RWPE1 (cell line): ENCODE measurements at regions not wholly inside any gene's neighbourhood (a gene's known extent, or its start where the extent isn't known, plus 50 kb on each side); places are given as distances from the start of the nearest gene placed in this dataset.

Experiments
- CTCF ChIA-PET: fragments of 350-600 bp; sonication (Branson Sonifier 250); formaldehyde crosslinking; extraction: SDS; loops from one replicate; lab custom pipeline; 2021; lab: Yijun Ruan, JAX
- POLR2A ChIA-PET: fragments of 400-600 bp; formaldehyde crosslinking; extraction: SDS; loops from one replicate; lab custom pipeline; 2020; ENCODE audit warnings: antibody characterized with exemption; ENCODE audit not compliant: low non-redundant PET; lab: Yijun Ruan, JAX
- DNase-seq: peaks from one replicate; pipeline ENCODE4 v3.0.0; 2012; ENCODE audit warnings: low spot score
- H3K27ac ChIP-seq: fragments of 450-650 bp; 2 replicates; pipeline ENCODE4 v1.5.1; 2017
- CTCF ChIP-seq: fragments of 450-650 bp; conservative IDR thresholded peaks from 2 replicates; pipeline ENCODE4 v1.5.1; 2017; ENCODE audit warnings: low read depth, mild to moderate bottlenecking

GRCh38 chr4:128600996-128601871 is 208.3 kb upstream of the JADE1 start:
- ChIA-PET POLR2A (interaction anchor here (0.5 kb wide), 1 partner anchor 26 kb away, joined by 3 read pairs; no protein-coding TSS in a partner anchor), CTCF (interaction anchor here (0.6 to 0.7 kb wide), 2 partner anchors 234 to 318 kb away, joined by 3 to 4 read pairs; no protein-coding TSS in a partner anchor)
- H3K27ac ChIP-seq = peak overlapping the region; percentile 96
- DNase-seq = peak; percentile 83
- no peak for TF ChIP-seq CTCF

- TF ChIP-seq CTCF = no peak
- CTCF ChIA-PET = interaction anchor here (0.6 to 0.7 kb wide), 2 partner anchors 235 to 318 kb away, joined by 3 to 4 read pairs; no protein-coding TSS in a partner anchor
- POLR2A ChIA-PET = no interaction called here
- no peak for DNase-seq
- peak overlapping the region; percentile 96 for H3K27ac ChIP-seq
Observed at GRCh38 chr4:128600410-128600809, 209.1 kb upstream of the JADE1 start.

DNA sequence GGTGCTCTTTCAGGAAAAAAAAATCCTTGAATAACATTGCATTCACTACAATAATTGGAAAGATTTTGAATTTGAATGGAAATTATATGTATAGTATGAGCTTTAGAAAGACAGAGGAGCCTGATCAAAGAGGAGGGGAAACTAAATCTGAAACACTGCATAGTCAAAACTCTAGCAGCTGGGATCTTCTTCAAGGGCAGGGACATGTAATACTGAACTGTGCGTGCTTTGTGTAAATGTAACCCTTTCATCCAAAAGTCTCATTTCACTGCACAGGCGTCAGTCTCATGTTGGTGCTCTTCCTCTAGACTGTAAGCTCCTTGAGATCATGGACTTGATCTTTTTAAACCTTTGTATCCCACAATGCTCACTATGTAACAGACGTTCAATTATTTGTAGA is 212.0 kb upstream of the JADE1 start:
- POLR2A ChIA-PET = no interaction called here
- CTCF ChIA-PET = interaction anchor here (0.7 to 1.2 kb wide), 2 partner anchors 10 to 114 kb away, joined by 4 read pairs; no protein-coding TSS in a partner anchor

DNA sequence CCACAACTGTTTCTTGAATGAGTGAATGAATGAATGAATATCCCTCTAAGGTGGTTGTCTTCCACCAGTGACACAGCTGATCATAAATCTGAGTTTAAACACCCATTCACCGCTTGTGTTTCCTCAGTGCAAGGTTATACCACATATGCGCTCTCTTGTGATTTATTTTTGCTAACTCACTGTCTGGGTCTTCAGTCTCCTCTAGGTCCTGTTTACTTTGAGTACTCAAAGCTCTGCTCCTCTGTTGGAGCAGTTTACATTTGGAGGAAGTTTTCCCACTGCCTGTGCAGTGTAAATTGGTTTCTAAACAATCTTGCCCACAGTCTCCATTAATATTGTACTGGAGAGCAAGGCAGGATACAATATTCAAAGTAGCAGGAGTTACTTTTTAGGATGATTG is 212.6 kb upstream of the JADE1 start:
- POLR2A ChIA-PET = no interaction called here
- no peak overlapping the region for H3K27ac ChIP-seq
- no peak for TF ChIP-seq CTCF
- CTCF ChIA-PET = no interaction called here
- DNase-seq = no peak

More for the DNA sequence above, 212.0 kb upstream of the JADE1 start:
- DNase-seq = no peak
- no peak overlapping the region for H3K27ac ChIP-seq
- TF ChIP-seq CTCF = no peak

GRCh38 chr4:128596115-128596514 is 213.4 kb upstream of the JADE1 start:
- DNase-seq = no peak
- ChIA-PET CTCF (no interaction called here), POLR2A (no interaction called here)
- H3K27ac ChIP-seq = no peak overlapping the region
- TF ChIP-seq CTCF = no peak

DNA sequence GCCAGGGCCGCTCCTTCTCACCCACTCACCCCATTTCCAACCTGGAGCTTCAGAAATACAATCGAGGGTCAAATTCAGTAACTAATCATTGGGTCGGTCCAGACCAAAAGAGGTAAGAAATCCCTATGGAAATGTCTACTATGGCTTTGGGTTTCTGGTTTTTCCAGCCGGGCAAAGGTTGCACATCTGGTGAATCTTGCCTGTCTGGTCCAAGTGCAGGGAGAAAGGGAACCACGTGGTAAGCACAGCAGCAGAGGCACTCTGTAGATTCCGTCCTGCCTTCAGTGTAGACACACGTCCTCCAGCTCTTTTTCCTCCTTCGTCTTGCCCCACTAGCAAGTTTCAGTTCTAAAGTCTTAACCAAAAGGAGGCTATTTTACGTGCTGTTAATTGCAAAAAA is 218.0 kb upstream of the JADE1 start:
- ChIA-PET CTCF (interaction anchor here (0.6 kb wide), 1 partner anchor 785 kb away, joined by 3 read pairs; no protein-coding TSS in a partner anchor), POLR2A (no interaction called here)
- TF ChIP-seq CTCF = no peak
- H3K27ac ChIP-seq = no peak overlapping the region
- DNase-seq = no peak
